Embryonic facial prominence (tissue), 1 donor: ENCODE measurements at regions not wholly inside any gene's neighbourhood (a gene's known extent, or its start where the extent isn't known, plus 50 kb on each side); places are given as distances from the start of the nearest gene placed in this dataset.
"Not testable (repeated sequence)": the region's sequence is repeated elsewhere in the genome, so short reads cannot be mapped to it uniquely, and the experiment has no call there.

Source experiments
- DNase-seq: peaks from one replicate; pipeline ENCODE4 v3.0.0-alpha.2; 2016; ENCODE audit errors: extremely low spot score

GRCh38 chr11:23942117-23942815 is 554.6 kb upstream of the LUZP2 start:
- not testable (repeated sequence) for DNase-seq

- no peak for DNase-seq
These were observed 551.9 kb upstream of the LUZP2 start for GRCh38 chr11:23944923-23945322.

GRCh38 chr11:23947883-23948282 is 549.0 kb upstream of the LUZP2 start:
- no peak for DNase-seq

GRCh38 chr11:23948851-23949250 is 548.0 kb upstream of the LUZP2 start:
- no peak for DNase-seq

GRCh38 chr11:23953951-23954710 is 542.7 kb upstream of the LUZP2 start:
- no peak for DNase-seq

GRCh38 chr11:23954730-23955129 is 542.1 kb upstream of the LUZP2 start:
- DNase-seq: no peak

- no peak for DNase-seq
These were observed 540.3 kb upstream of the LUZP2 start for GRCh38 chr11:23956586-23956985.

- no peak for DNase-seq
These were observed 539.5 kb upstream of the LUZP2 start for GRCh38 chr11:23957314-23957713.

- no peak for DNase-seq
These were observed 537.4 kb upstream of the LUZP2 start for GRCh38 chr11:23959462-23959861.

GRCh38 chr11:23961503-23962338 is 535.1 kb upstream of the LUZP2 start:
- no peak for DNase-seq

GRCh38 chr11:23973244-23973643 is 523.6 kb upstream of the LUZP2 start:
- DNase-seq: no peak

- DNase-seq: no peak
These were observed 522.8 kb upstream of the LUZP2 start for GRCh38 chr11:23974051-23974450.

GRCh38 chr11:23974601-23975000 is 522.3 kb upstream of the LUZP2 start:
- no peak for DNase-seq

- DNase-seq: no peak
These were observed 520.4 kb upstream of the LUZP2 start for GRCh38 chr11:23976426-23976825.

GRCh38 chr11:23976841-23977271 is 520.0 kb upstream of the LUZP2 start:
- DNase-seq: no peak

GRCh38 chr11:23988381-23989006 is 508.4 kb upstream of the LUZP2 start:
- DNase-seq: no peak

- no peak for DNase-seq
These were observed 506.3 kb upstream of the LUZP2 start for GRCh38 chr11:23990346-23991164.

GRCh38 chr11:23991165-23991539 is 505.7 kb upstream of the LUZP2 start:
- no peak for DNase-seq

GRCh38 chr11:23995891-23996290 is 501.0 kb upstream of the LUZP2 start:
- no peak for DNase-seq

- DNase-seq: no peak
These were observed 499.5 kb upstream of the LUZP2 start for GRCh38 chr11:23997356-23997755.
